ENCODE measurements at regions not wholly inside any gene's neighbourhood (a gene's known extent, or its start where the extent isn't known, plus 50 kb on each side); places are given as distances from the start of the nearest gene placed in this dataset.

GRCh38 chr3:55315396-55315795, 171.7 kb downstream of the WNT5A start:
- POLR2A ChIA-PET, result interaction anchor here (0.6 kb wide), 1 partner anchor 9 kb away, joined by 3 read pairs; no protein-coding TSS in a partner anchor

GRCh38 chr3:55313666-55314065, 173.4 kb downstream of the WNT5A start:
- ChIA-PET CTCF (interaction anchor here (1.0 kb wide), 1 partner anchor 171 kb away, joined by 3 read pairs; no protein-coding TSS in a partner anchor), POLR2A (interaction anchor here (0.6 kb wide), 1 partner anchor 51 kb away, joined by 4 read pairs; no protein-coding TSS in a partner anchor)
- TF ChIP-seq CTCF (IDR thresholded peaks at IDR 0.05; ENCODE audit: insufficient read depth, low read depth, low read length), result no peak
- no peaks in the 10 kb centered on the region for H3K36me3 ChIP-seq (ENCODE audit: control insufficient read depth, insufficient read depth, low read length)
- no peaks in the 10 kb centered on the region for H3K27me3 ChIP-seq (ENCODE audit: control insufficient read depth, insufficient read depth, low read length)
- no peak for DNase-seq (ENCODE audit: low read depth)
- H3K4me3 ChIP-seq (ENCODE audit: low read depth, low read length), result no peak overlapping the region

More at GRCh38 chr3:55315396-55315795, 171.7 kb downstream of the WNT5A start:
- CTCF ChIA-PET, result no interaction called here
- Histone ChIP-seq H3K4me3 (ENCODE audit: low read depth, low read length) (no peak overlapping the region), H3K27me3 (ENCODE audit: control insufficient read depth, insufficient read depth, low read length) (no peaks in the 10 kb centered on the region), H3K36me3 (ENCODE audit: control insufficient read depth, insufficient read depth, low read length) (no peaks in the 10 kb centered on the region)
- no peak for DNase-seq (ENCODE audit: low read depth)
- no peak for TF ChIP-seq CTCF (IDR thresholded peaks at IDR 0.05; ENCODE audit: insufficient read depth, low read depth, low read length)

DNA sequence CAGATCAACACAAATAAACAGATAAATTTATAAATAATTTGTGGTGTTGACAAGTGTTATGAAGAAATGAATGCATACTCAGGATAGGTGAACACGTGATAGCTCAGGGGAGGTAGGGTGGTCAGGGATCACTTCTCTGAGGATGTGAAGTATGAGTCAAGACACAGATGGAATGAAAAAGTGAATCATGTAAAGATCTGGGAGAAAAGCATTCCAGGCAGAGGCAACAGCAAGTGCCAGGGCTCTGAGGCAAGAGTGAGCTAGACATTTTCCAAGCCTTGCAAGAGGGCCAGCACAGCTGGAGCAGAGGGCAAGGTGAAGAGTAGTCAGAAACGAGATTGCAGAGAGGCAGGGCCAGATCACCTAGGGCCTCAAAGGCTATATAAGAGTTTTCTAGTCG, 177.8 kb downstream of the WNT5A start:
- POLR2A ChIA-PET, result interaction anchor here (0.6 to 0.7 kb wide), 2 partner anchors 12 to 41 kb away, joined by 3 read pairs; no protein-coding TSS in a partner anchor
- TF ChIP-seq CTCF (IDR thresholded peaks at IDR 0.05; ENCODE audit: insufficient read depth, low read depth, low read length), result no peak
- CTCF ChIA-PET, result no interaction called here
- no peaks in the 10 kb centered on the region for H3K36me3 ChIP-seq (ENCODE audit: control insufficient read depth, insufficient read depth, low read length)
- DNase-seq (ENCODE audit: low read depth), result no peak
- H3K27me3 ChIP-seq (ENCODE audit: control insufficient read depth, insufficient read depth, low read length), result no peaks in the 10 kb centered on the region
- no peak overlapping the region for H3K4me3 ChIP-seq (ENCODE audit: low read depth, low read length)

- ChIA-PET CTCF (interaction anchor here (0.9 to 1.6 kb wide), 3 partner anchors 10 to 35 kb away, joined by 3 to 4 read pairs (median 3); no protein-coding TSS in a partner anchor), POLR2A (no interaction called here)
- Histone ChIP-seq H3K27me3 (ENCODE audit: control insufficient read depth, insufficient read depth, low read length) (no peaks in the 10 kb centered on the region), H3K36me3 (ENCODE audit: control insufficient read depth, insufficient read depth, low read length) (no peaks in the 10 kb centered on the region), H3K4me3 (ENCODE audit: low read depth, low read length) (no peak overlapping the region)
- no peak for DNase-seq (ENCODE audit: low read depth)
- no peak for TF ChIP-seq CTCF (IDR thresholded peaks at IDR 0.05; ENCODE audit: insufficient read depth, low read depth, low read length)
Measured at GRCh38 chr3:55307622-55308021, 179.5 kb downstream of the WNT5A start.

DNA sequence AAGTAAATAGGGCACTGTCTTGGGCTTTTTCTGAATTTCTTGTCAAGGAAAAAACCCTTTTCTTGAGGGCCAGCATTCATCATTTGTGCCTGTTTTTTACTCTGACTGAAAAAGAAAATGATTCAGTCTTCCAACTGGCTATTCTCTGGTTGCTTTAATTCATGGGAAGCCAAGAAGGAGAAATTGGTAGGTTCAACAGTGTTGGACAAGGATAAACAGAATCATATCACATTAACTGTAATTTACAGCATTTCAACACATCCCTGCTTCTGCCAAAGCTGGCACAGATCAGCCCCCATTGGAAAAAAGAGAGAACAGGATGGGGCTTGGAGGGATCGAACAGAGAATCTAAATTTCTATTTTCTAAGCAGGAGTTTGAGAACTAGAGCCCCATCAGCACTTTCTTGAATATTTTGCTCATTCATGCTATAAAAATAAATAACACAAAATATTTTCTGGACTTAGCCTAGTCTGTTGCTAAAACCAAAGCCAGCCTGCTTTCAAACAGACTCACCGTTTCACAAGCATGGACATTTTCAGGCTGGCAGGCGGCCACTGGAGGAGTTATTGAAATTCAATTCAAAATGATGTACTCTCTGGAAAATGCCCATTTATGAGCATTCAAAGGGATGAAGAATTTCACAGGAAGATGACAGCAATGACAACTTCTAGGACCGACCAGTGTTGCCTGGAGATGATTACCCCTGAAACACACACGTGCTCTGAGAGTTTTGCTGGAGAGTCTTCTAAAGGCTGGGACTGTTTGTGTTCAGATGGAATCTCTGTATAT, 181.2 kb downstream of the WNT5A start:
- H3K36me3 ChIP-seq (ENCODE audit: control insufficient read depth, insufficient read depth, low read length), result no peaks in the 10 kb centered on the region
- no peak for TF ChIP-seq CTCF (IDR thresholded peaks at IDR 0.05; ENCODE audit: insufficient read depth, low read depth, low read length)
- POLR2A ChIA-PET, result interaction anchor here (0.6 kb wide), 1 partner anchor 9 kb away, joined by 3 read pairs; no protein-coding TSS in a partner anchor
- no peaks in the 10 kb centered on the region for H3K27me3 ChIP-seq (ENCODE audit: control insufficient read depth, insufficient read depth, low read length)
- DNase-seq (ENCODE audit: low read depth), result no peak
- CTCF ChIA-PET, result interaction anchor here (1.3 kb wide), 1 partner anchor 33 kb away, joined by 3 read pairs; no protein-coding TSS in a partner anchor
- H3K4me3 ChIP-seq (ENCODE audit: low read depth, low read length), result no peak overlapping the region

All from BJ (cell line).